SK-N-SH (cell line): ENCODE measurements at regions not wholly inside any gene's neighbourhood (a gene's known extent, or its start where the extent isn't known, plus 50 kb on each side); places are given as distances from the start of the nearest gene placed in this dataset.

Experiments used
- CTCF ChIP-seq: fragments of 200-600 bp; sonication (generic); IDR thresholded peaks from 2 replicates; pipeline ENCODE4 v1.6.1; 2017; ENCODE audit warnings: antibody characterized with exemption, mild to moderate bottlenecking, moderate library complexity
- NRF1 ChIP-seq: IDR thresholded peaks from 2 replicates; pipeline ENCODE4 v1.6.1; 2012; ENCODE audit warnings: low read depth, mild to moderate bottlenecking, low read length
- USF2 ChIP-seq: fragments of 150-350 bp; IDR thresholded peaks from 2 replicates; pipeline ENCODE4 v1.6.1; 2017; ENCODE audit warnings: antibody characterized with exemption, low read length, low read depth, borderline replicate concordance

GRCh38 chrX:16484338-16484737 is 165.6 kb upstream of the S100G start:
- TF ChIP-seq CTCF (0 out of 2 replicates have a peak, but pooled peaks have one; percentile 22), USF2 (no peak), NRF1 (no peak)
